Activated effector memory CD4-positive, alpha-beta T cell treated with anti-CD3 and anti-CD28 coated beads, Interleukin-2, amount 50 U/mL, for 16 hours (primary cell): ENCODE measurements at regions not wholly inside any gene's neighbourhood (a gene's known extent, or its start where the extent isn't known, plus 50 kb on each side); places are given as distances from the start of the nearest gene placed in this dataset.

ENCODE experiments used
- DNase-seq: peaks from one replicate; pipeline ENCODE4 v3.0.0-alpha.2; 2020

DNA sequence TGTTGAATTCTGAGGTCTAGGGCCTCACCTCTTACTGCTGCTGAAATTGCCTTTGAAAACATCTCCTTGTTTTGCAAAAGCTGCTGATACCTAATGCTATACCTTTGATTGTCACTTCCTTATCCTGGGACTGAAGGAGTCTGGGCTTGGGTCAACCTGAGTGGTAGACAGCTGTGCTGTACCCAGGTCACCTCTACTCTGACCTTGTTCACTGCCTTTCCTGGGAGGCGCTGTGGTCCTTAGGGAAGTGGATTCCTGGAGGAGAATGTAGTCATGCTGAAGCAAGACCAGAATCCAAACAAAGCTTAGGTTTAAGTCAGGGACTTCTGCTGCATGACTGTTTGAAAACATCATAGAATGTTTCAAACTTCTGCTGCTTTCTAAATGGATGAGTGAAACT lies 191.4 kb downstream of the SNAPC1 start:
- no peak for DNase-seq

DNA sequence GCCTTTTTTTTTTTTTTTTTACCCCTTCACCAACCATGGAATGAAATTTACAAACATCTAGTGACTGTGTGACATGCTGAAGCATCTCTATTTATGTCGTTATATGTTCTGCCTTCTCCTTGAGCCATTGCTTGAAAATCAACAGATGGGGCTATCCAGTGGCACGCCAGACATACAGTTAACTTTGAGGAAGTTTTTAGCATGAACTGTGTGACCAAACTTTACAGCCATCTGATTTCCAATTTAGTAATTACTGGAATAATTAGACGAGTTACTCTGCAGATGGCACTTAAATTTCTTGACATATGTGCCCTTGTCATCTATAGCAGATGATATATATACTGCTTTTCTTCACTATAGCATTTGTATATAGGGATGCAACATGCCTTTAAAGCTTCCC lies 192.1 kb downstream of the SNAPC1 start:
- DNase-seq: no peak

- DNase-seq: no peak
Observed at GRCh38 chr14:61956517-61956916, 194.3 kb downstream of the SNAPC1 start.

GRCh38 chr14:61959348-61959747 lies 197.1 kb downstream of the SNAPC1 start:
- DNase-seq: no peak

- no peak for DNase-seq
Observed at GRCh38 chr14:61961369-61961768, 199.1 kb downstream of the SNAPC1 start.

- no peak for DNase-seq
Observed at GRCh38 chr14:61963926-61964325, 201.7 kb downstream of the SNAPC1 start.

- no peak for DNase-seq
Observed at GRCh38 chr14:61965030-61965745, 203.0 kb downstream of the SNAPC1 start.

- no peak for DNase-seq
Observed at GRCh38 chr14:61968207-61968606, 206.0 kb downstream of the SNAPC1 start.

GRCh38 chr14:61972711-61973110 lies 210.5 kb downstream of the SNAPC1 start:
- no peak for DNase-seq

DNA sequence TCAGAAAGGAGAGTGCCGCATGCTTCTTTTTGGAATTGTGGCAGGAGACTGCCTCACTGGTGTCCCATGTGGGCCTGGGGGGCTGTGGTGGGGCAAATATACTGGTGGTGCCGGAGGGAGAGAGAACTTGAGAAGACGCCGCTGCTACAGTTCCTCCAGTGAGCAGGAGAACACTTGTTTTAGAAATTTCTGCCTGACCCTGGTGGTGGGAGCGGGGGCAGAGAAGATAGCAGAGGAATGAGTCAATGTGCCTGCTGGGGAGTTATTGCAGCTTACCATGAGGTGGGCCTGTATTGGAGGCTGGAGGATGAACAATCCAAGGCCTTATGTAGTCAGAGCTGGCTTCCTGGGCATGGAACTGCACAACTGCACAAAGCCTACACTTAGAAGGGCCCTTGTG lies 211.8 kb downstream of the SNAPC1 start:
- DNase-seq: no peak

DNA sequence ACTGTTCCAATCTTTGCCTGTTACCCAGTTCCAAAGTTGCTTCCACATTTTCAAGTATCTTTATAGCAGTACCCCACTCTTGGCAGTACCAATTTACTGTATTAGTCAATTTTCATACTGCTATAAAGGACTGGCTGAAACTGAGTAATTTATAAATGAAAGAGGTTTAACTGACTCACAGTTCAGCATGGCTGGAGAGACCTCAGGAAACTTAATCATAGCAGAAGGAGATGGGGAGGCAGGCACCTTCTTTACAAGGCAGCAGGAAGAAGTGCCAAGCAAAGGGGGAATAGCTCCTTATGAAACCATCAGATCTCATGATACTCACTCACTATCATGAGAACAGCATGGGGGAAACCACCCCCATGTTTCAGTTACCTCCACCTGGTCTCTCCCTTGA lies 215.0 kb downstream of the SNAPC1 start:
- no peak for DNase-seq

DNA sequence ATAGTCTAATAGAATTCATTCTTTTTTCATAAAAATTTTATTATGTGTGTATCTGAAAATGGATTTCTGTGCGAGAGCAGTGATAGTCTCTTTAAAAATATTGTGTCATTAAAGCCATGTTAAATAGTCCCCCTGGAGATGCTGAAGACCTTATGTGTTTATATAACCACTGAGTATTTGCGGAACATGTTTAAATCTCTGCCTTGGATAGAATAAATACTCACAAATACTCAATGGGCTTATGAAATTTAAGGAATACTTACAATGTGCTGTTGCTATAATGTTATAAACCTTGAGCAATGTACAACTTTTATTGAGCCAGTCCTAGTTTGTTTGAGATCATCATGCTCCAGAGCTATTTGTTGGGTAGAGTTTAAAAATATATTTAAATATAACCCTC lies 226.0 kb downstream of the SNAPC1 start:
- no peak for DNase-seq

DNA sequence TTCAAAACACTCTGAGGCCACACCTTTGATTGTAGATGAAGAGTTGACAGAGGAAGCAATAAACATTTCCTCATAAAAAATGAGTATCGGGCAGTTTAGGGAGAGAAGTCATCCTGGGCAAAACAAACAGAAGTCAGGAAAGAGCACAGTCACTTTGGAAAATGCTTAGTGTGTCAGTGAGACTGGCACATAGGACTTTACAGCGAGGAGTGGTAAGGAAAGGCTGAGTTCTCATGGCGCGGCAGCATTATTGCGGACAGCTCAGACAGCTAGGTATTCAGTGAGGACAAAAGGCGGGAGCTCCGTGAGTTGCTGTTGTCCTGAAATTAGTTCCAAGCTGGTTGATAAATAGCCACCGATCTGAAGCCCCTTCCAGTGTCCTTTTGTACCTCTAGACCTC lies 229.9 kb downstream of the SNAPC1 start:
- no peak for DNase-seq

DNA sequence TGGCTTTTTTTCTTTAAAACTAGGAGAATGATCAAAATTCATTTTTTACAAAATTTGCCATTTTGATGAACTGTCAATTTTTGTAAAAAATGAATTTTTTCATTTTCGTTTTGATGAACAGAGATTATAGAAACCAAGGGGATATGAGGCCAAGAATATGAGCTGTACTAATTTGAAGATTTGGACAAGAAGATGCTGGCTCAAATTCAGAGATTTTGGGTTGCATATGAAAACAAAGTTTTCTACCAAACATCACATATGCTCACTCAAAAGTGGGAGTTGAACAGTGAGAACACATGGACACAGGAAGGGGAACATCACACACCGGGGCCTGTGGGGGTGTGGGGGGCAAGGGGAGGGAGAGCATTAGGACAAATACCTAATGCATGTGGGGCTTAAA lies 230.7 kb downstream of the SNAPC1 start:
- no peak for DNase-seq

DNA sequence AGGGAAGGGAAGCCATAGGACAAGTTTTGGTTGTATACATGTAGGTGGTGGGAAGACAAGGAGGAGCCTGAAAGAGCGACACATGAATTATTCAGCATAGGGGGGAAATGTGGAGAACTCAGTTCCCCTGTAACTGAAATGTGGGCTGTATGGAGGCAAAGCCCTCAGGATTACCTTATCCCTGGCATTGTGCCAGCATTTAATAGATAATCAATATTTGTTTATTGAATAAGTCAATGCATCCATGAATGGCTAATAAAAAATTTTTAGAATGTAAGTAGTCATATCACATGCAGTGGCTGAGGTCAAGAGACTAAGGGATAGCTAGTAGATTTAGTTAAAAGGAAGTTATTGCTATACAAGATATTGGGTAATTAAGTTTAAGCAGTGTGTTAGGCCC lies 232.4 kb downstream of the SNAPC1 start:
- no peak for DNase-seq

DNA sequence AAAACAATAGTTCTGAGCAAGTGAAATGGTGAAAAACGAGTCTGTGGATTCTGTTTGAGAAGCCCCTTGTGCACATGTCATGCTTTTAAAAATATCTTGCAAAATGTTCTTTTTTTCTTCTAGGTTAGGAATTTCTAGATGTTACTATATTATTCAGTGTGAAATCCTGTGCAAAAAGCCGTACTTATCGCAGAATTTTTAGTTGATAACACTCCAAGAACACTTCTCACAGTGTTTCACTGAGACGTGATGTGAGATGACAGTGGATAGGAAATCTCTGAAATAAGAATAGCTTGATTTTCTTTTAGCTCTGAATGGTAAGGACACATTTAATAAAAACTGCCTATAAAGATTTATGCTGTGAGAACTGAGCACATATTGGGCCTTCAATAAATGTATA lies 234.5 kb downstream of the SNAPC1 start:
- no peak for DNase-seq

DNA sequence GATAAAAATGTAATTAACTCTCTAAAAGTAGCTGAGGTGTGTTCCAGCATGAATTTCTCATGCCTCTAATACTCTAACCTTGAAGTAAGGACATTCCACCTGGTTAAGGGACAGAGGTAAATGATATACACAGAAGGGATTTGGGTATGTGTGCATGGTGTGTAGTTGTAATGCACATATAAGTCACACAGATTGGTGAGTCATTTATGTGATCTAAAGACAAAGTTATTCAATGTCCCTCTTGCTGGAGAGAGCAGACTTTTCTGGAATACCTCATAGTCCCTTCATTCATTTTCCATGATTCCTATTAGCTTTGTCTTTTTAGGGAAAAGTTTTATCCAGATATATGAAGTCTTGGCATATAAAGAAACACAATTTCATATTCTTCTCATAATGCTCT lies 234.9 kb downstream of the SNAPC1 start:
- no peak for DNase-seq

DNA sequence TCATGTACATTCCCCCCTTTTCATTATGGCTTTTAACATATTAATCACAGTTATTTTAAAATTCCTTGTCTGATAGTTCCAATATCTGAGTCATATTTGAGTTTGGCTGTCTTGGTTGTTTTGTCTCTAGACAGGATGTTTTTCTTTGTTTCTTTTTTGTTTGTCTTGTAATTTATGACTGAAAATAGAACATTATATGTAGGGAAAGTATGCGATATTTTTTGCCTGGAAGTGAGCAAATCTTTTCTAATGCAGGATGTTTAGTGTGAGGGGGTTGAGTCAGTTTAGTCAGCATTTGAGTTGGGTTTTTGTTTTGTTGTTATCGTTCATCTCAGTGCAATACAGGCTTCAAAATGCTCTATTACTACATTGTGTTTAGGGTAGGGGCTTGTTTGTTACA lies 239.7 kb downstream of the SNAPC1 start:
- no peak for DNase-seq

GRCh38 chr14:62002642-62003041 lies 240.4 kb downstream of the SNAPC1 start:
- no peak for DNase-seq

- DNase-seq: no peak
Observed at GRCh38 chr14:62003701-62004100, 241.5 kb downstream of the SNAPC1 start.

GRCh38 chr14:62006116-62006731 lies 244.0 kb downstream of the SNAPC1 start:
- DNase-seq: no peak

DNA sequence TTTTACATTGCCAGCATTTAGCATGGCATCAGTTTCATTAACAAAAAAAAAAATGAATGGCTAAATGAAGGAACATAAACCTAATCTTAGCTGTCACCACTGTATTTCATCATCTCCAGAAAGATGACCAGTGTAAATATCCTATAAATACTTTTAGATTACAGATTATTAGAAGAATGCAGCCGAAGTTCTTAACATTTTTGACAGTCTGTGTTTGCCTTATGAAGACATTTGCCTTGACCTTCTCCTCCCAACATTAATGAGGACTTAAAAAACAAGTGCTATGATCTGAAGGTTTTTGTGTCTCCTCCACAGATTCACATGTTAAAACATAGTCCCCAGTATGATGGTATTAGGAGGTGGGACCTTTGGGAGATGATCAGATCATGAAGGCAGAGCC lies 253.0 kb downstream of the SNAPC1 start:
- DNase-seq: no peak

DNA sequence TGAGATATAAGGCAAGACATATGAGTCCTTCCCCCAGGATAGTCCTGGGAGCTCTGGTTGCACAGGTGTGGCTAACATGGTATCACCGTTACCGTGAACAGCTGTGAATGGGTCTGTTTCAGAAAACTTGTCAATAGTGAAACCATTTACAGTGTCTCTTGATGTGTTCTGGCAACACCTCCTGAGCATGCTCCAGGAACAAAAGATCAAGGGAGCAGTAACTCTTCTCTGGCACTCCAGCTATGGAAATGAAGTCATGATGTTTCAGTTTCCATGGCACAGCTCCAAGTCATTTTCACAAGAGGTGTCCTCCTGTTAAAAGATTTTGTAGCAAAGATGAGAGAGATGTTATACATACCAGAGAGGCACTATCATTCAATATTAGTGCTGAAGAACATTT lies 253.7 kb downstream of the SNAPC1 start:
- DNase-seq: no peak

- DNase-seq: no peak
Observed at GRCh38 chr14:62017651-62018230, 255.5 kb downstream of the SNAPC1 start.

DNA sequence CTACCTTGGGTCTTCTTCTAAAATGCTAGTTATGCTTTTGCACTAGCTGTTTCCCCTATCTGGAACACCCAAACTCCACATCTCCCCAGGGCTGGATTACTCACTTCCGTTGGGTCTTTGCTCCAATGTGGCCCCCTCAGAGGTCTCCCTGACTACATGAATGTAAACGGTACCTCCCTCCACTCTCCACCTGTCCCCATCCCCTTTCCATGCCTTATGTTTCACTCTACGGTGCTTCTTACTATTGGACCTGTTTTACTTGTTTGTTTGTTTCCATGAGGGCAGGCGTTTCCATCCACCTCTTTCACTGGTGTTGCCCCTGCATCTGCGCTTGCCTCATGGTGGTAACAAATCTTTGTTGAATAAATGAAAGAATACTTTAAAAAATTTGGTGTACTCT lies 256.4 kb downstream of the SNAPC1 start:
- DNase-seq: no peak
